PC-9 (cell line): ENCODE measurements at regions not wholly inside any gene's neighbourhood (a gene's known extent, or its start where the extent isn't known, plus 50 kb on each side); places are given as distances from the start of the nearest gene placed in this dataset.

Experiments
- EZH2 ChIP-seq: fragments of 200-600 bp; sonication (generic); IDR thresholded peaks from 2 replicates; pipeline ENCODE4 v1.8.0; 2017; ENCODE audit warnings: antibody characterized with exemption, low read depth
- TF ChIP-seq, protein P1 (sequence below): fragments of 200-600 bp; sonication (generic); conservative IDR thresholded peaks from 2 replicates; pipeline ENCODE4 v1.6.1; 2017; ENCODE audit warnings: mixed run types, antibody characterized with exemption, mild to moderate bottlenecking, moderate library complexity

DNA sequence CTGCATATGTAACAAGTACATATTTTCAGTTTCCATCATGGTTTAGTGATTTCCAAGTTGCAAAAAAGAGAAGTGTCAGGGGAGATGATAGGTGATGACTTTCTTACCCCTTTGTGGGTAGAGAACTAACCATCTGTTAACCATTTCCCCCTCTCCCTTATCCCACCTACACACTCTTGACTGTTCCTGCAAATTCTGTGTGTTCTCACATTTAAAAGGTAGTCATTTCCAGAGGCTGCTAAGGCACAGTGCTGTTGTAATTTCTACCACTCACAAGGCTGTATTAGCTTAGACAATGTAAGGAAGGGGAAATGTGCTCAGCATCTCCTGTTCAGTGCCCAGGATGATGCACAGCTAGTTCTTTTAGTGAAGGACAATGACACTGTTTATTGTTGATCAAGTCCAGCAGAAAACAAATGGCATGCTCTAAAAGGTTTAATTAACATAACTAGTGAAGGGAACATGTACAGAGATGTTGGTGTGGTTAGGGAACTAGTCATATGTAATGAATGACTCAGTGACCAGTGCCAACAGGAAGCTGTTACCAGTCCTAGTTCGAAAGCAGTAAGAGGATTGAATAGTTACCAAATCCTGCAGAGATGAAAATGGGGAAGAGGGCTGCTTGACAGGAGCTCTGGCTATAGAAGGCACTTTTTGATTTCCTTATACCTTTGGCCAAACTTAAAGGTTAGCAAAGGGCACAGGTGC is 165.1 kb downstream of the PLK2 start:
- TF ChIP-seq, protein P1, sequence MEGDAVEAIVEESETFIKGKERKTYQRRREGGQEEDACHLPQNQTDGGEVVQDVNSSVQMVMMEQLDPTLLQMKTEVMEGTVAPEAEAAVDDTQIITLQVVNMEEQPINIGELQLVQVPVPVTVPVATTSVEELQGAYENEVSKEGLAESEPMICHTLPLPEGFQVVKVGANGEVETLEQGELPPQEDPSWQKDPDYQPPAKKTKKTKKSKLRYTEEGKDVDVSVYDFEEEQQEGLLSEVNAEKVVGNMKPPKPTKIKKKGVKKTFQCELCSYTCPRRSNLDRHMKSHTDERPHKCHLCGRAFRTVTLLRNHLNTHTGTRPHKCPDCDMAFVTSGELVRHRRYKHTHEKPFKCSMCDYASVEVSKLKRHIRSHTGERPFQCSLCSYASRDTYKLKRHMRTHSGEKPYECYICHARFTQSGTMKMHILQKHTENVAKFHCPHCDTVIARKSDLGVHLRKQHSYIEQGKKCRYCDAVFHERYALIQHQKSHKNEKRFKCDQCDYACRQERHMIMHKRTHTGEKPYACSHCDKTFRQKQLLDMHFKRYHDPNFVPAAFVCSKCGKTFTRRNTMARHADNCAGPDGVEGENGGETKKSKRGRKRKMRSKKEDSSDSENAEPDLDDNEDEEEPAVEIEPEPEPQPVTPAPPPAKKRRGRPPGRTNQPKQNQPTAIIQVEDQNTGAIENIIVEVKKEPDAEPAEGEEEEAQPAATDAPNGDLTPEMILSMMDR: no peak
- no peak for TF ChIP-seq EZH2
